Thyroid gland (tissue), 4 donors: ENCODE measurements at regions not wholly inside any gene's neighbourhood (a gene's known extent, or its start where the extent isn't known, plus 50 kb on each side); places are given as distances from the start of the nearest gene placed in this dataset.

Experiments used
- POLR2A ChIP-seq, 2 donors: fragments of 450-650 bp; IDR thresholded peaks; one replicate each; pipeline ENCODE4 v1.6.1; 2017; ENCODE audit warnings: antibody characterized with exemption in 2 of 2, mild to moderate bottlenecking in 2 of 2, moderate library complexity in 1 of 2
- TF ChIP-seq, protein P1 (sequence below), 6 experiments: fragments of 200-600 bp in 3 of 6; fragments of 450-650 bp in 3 of 6; sonication (generic) in 3 of 6; IDR thresholded peaks; one replicate each; pipeline ENCODE4 v1.5.1; 2016 to 2019; ENCODE audit warnings: antibody characterized with exemption in 6 of 6, mild to moderate bottlenecking in 2 of 6, inconsistent platforms in 1 of 6, moderate library complexity in 1 of 6

DNA sequence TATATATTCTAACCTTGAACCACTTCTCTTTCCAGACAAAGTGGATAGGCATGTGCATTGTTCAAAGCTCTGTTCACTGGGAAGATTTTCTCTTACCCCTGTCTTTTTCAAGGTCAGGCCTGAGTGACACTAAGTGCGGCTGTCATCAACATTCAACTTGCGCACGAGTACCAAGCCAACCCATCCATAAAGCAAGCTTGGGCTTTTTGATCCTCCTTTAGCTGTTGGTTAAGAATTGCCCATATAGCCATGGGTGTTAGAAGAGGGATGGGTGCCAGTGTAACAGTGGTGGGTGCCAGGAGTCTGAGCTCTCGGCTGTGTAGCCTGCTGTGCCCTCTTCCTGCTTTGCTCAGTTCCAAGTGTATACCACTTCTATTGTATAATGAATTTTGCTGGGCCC lies 136.1 kb downstream of the GLUL start:
- TF ChIP-seq, protein P1, sequence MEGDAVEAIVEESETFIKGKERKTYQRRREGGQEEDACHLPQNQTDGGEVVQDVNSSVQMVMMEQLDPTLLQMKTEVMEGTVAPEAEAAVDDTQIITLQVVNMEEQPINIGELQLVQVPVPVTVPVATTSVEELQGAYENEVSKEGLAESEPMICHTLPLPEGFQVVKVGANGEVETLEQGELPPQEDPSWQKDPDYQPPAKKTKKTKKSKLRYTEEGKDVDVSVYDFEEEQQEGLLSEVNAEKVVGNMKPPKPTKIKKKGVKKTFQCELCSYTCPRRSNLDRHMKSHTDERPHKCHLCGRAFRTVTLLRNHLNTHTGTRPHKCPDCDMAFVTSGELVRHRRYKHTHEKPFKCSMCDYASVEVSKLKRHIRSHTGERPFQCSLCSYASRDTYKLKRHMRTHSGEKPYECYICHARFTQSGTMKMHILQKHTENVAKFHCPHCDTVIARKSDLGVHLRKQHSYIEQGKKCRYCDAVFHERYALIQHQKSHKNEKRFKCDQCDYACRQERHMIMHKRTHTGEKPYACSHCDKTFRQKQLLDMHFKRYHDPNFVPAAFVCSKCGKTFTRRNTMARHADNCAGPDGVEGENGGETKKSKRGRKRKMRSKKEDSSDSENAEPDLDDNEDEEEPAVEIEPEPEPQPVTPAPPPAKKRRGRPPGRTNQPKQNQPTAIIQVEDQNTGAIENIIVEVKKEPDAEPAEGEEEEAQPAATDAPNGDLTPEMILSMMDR (IDR thresholded peaks at IDR 0.05): no peak
- TF ChIP-seq POLR2A (IDR thresholded peaks at IDR 0.05): no peak
